HCT116 (cell line): ENCODE measurements at regions not wholly inside any gene's neighbourhood (a gene's known extent, or its start where the extent isn't known, plus 50 kb on each side); places are given as distances from the start of the nearest gene placed in this dataset.

ENCODE experiments used
- CEBPB ChIP-seq: IDR thresholded peaks from 2 replicates; pipeline ENCODE4 v1.6.1; 2012; ENCODE audit warnings: low read depth
- ELF1 ChIP-seq: IDR thresholded peaks from 2 replicates; pipeline ENCODE4 v1.6.1; 2012; ENCODE audit warnings: low read depth, borderline replicate concordance
- JUND ChIP-seq: IDR thresholded peaks from 2 replicates; pipeline ENCODE4 v1.6.1; 2012
- POLR2A ChIP-seq: IDR thresholded peaks from 2 replicates; pipeline ENCODE4 v1.7.0; 2011; ENCODE audit warnings: borderline replicate concordance; ENCODE audit not compliant: insufficient read depth, insufficient read length; ENCODE audit errors: extremely low read depth
- TF ChIP-seq, protein P1 (sequence below), 3 experiments: fragments of 200-600 bp in 1 of 3; sonication (generic) in 1 of 3; IDR thresholded peaks in 2 of 3; conservative IDR thresholded peaks in 1 of 3; 2 replicates each; pipeline ENCODE4 v1.5.1; 2012 to 2017; ENCODE audit warnings: low read depth in 2 of 3, low read length in 2 of 3, antibody characterized with exemption in 1 of 3, borderline replicate concordance in 1 of 3, control low read depth in 1 of 3, mild to moderate bottlenecking in 1 of 3, mixed read lengths in 1 of 3, mixed run types in 1 of 3, moderate library complexity in 1 of 3; ENCODE audit not compliant: insufficient read depth in 1 of 3

DNA sequence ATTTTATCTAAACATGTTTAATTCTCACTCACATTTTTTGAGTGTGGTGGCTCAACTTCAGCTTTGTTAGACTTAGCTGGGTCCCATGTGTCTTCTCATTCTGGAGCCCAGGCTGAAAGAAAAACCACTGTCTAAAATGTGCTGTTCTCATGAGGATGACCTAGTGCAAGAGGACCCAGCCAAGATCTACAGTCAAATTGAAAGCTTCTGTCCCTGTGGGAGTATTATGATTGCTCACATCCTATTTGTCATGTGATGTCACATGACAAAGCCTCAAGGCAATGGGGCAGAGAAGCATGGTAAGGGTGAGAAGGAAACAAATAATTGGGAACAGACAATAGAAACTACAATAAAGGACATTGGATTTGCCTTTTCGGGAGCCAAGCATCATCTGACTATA, 113.4 kb upstream of the ASTN2 start:
- no peak for TF ChIP-seq POLR2A
- no peak for TF ChIP-seq ELF1
- TF ChIP-seq JUND = no peak
- TF ChIP-seq CEBPB = no peak
- TF ChIP-seq, protein P1, sequence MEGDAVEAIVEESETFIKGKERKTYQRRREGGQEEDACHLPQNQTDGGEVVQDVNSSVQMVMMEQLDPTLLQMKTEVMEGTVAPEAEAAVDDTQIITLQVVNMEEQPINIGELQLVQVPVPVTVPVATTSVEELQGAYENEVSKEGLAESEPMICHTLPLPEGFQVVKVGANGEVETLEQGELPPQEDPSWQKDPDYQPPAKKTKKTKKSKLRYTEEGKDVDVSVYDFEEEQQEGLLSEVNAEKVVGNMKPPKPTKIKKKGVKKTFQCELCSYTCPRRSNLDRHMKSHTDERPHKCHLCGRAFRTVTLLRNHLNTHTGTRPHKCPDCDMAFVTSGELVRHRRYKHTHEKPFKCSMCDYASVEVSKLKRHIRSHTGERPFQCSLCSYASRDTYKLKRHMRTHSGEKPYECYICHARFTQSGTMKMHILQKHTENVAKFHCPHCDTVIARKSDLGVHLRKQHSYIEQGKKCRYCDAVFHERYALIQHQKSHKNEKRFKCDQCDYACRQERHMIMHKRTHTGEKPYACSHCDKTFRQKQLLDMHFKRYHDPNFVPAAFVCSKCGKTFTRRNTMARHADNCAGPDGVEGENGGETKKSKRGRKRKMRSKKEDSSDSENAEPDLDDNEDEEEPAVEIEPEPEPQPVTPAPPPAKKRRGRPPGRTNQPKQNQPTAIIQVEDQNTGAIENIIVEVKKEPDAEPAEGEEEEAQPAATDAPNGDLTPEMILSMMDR (IDR thresholded peaks at IDR 0.05 in 2 of 3, conservative IDR thresholded peaks at IDR 0.05 in 1 of 3; ENCODE audit: borderline replicate concordance in 1 of 3, insufficient read depth in 1 of 3, low read depth in 2 of 3, low read length in 2 of 3) = no peak
